GM12873 (cell line): ENCODE measurements at regions not wholly inside any gene's neighbourhood (a gene's known extent, or its start where the extent isn't known, plus 50 kb on each side); places are given as distances from the start of the nearest gene placed in this dataset.

Experiments
- CTCF ChIP-seq: IDR thresholded peaks from 2 replicates; pipeline ENCODE4 v1.5.1; 2012; ENCODE audit warnings: low read depth, mild to moderate bottlenecking, moderate library complexity, low read length, control low read depth; ENCODE audit not compliant: insufficient read depth; ENCODE audit errors: missing control alignments

- TF ChIP-seq CTCF = no peak
Measured at GRCh38 chr15:89387140-89387903, 52.7 kb upstream of the POLG start.

GRCh38 chr15:89385596-89386331 is 51.1 kb upstream of the POLG start:
- no peak for TF ChIP-seq CTCF
